GM08714 (cell line): ENCODE measurements at regions not wholly inside any gene's neighbourhood (a gene's known extent, or its start where the extent isn't known, plus 50 kb on each side); places are given as distances from the start of the nearest gene placed in this dataset.

Source experiments
- H3K4me3 ChIP-seq: fragments of 200-500 bp; sonication (Bioruptor generic); 2 replicates; pipeline ENCODE4 v1.5.1; 2014; ENCODE audit warnings: mild to moderate bottlenecking, low read length, inconsistent platforms
- ZNF274 ChIP-seq: IDR thresholded peaks from 2 replicates; pipeline ENCODE4 v1.6.1; 2012; ENCODE audit warnings: mild to moderate bottlenecking, low read depth, low read length

- TF ChIP-seq ZNF274 = no peak
- H3K4me3 ChIP-seq = no peak overlapping the region
Observed at GRCh38 chr20:39600871-39601270, 638.7 kb downstream of the DHX35 start.

- no peak overlapping the region for H3K4me3 ChIP-seq
- TF ChIP-seq ZNF274 = no peak
Observed at GRCh38 chr20:39600156-39600555, 638.0 kb downstream of the DHX35 start.

- TF ChIP-seq ZNF274 = no peak
- no peak overlapping the region for H3K4me3 ChIP-seq
Observed at GRCh38 chr20:39596554-39596953, 634.4 kb downstream of the DHX35 start.

GRCh38 chr20:39592371-39592770 is 630.2 kb downstream of the DHX35 start:
- H3K4me3 ChIP-seq = no peak overlapping the region
- TF ChIP-seq ZNF274 = no peak

- no peak overlapping the region for H3K4me3 ChIP-seq
- TF ChIP-seq ZNF274 = no peak
Observed at GRCh38 chr20:39588148-39588757, 626.1 kb downstream of the DHX35 start.

GRCh38 chr20:39581034-39581433 is 618.9 kb downstream of the DHX35 start:
- no peak for TF ChIP-seq ZNF274
- H3K4me3 ChIP-seq = no peak overlapping the region

- H3K4me3 ChIP-seq = no peak overlapping the region
- no peak for TF ChIP-seq ZNF274
Observed at GRCh38 chr20:39576771-39577170, 614.6 kb downstream of the DHX35 start.

- no peak overlapping the region for H3K4me3 ChIP-seq
- TF ChIP-seq ZNF274 = no peak
Observed at GRCh38 chr20:39574061-39574460, 611.9 kb downstream of the DHX35 start.

GRCh38 chr20:39571171-39571570 is 609.0 kb downstream of the DHX35 start:
- no peak overlapping the region for H3K4me3 ChIP-seq
- TF ChIP-seq ZNF274 = no peak

- TF ChIP-seq ZNF274 = no peak
- no peak overlapping the region for H3K4me3 ChIP-seq
Observed at GRCh38 chr20:39568109-39568508, 606.0 kb downstream of the DHX35 start.

GRCh38 chr20:39563349-39563748 is 601.2 kb downstream of the DHX35 start:
- no peak for TF ChIP-seq ZNF274

GRCh38 chr20:39554341-39554740 is 592.2 kb downstream of the DHX35 start:
- H3K4me3 ChIP-seq = no peak overlapping the region

More at GRCh38 chr20:39563349-39563748, 601.2 kb downstream of the DHX35 start:
- H3K4me3 ChIP-seq = no peak overlapping the region

GRCh38 chr20:39553120-39553519 is 591.0 kb downstream of the DHX35 start:
- TF ChIP-seq ZNF274 = no peak
- H3K4me3 ChIP-seq = no peak overlapping the region

More at GRCh38 chr20:39554341-39554740, 592.2 kb downstream of the DHX35 start:
- TF ChIP-seq ZNF274 = no peak

- no peak for TF ChIP-seq ZNF274
- H3K4me3 ChIP-seq = no peak overlapping the region
Observed at GRCh38 chr20:39549733-39550132, 587.6 kb downstream of the DHX35 start.

- H3K4me3 ChIP-seq = no peak overlapping the region
Observed at GRCh38 chr20:39547546-39548408, 585.6 kb downstream of the DHX35 start.

More at GRCh38 chr20:39547546-39548408, 585.6 kb downstream of the DHX35 start:
- no peak for TF ChIP-seq ZNF274
